CD14-positive monocyte (primary cell): ENCODE measurements at regions not wholly inside any gene's neighbourhood (a gene's known extent, or its start where the extent isn't known, plus 50 kb on each side); places are given as distances from the start of the nearest gene placed in this dataset.

Source experiments
- DNase-seq, 3 donors: peaks; one replicate each; pipeline ENCODE4 v3.0.0-alpha.2; 2011 to 2022
- H2AFZ ChIP-seq: 2 replicates; pipeline ENCODE4 v1.6.0; 2012; ENCODE audit warnings: mild to moderate bottlenecking, low read depth, low read length, inconsistent platforms; ENCODE audit not compliant: insufficient read depth, poor library complexity, severe bottlenecking
- H3K27ac ChIP-seq, 2 donors: 1 replicate in 1 of 2; 2 replicates in 1 of 2; pipeline ENCODE4 v1.5.1; 2012 to 2013; ENCODE audit warnings: low read length in 2 of 2, control low read depth in 1 of 2, inconsistent platforms in 1 of 2, low read depth in 1 of 2, mild to moderate bottlenecking in 1 of 2
- H3K27me3 ChIP-seq, 2 donors: one replicate each; pipeline versions ENCODE4 v1.6.0 to v1.6.1; 2011 to 2013; ENCODE audit warnings: low read length in 2 of 2; ENCODE audit not compliant: control insufficient read depth in 2 of 2, insufficient read depth in 2 of 2
- H3K36me3 ChIP-seq, 2 donors: replicated peaks in 1 of 2; 1 replicate in 1 of 2; 2 replicates in 1 of 2; pipeline versions ENCODE4 v1.5.1 to v1.6.1; 2012 to 2013; ENCODE audit warnings: low read length in 2 of 2, control low read depth in 1 of 2, inconsistent platforms in 1 of 2, mild to moderate bottlenecking in 1 of 2; ENCODE audit not compliant: insufficient read depth in 2 of 2, control insufficient read depth in 1 of 2
- H3K4me1 ChIP-seq, 2 donors: 1 replicate in 1 of 2; 2 replicates in 1 of 2; pipeline versions ENCODE4 v1.5.1 to v1.6.1; 2012 to 2013; ENCODE audit warnings: low read length in 2 of 2, control low read depth in 1 of 2, inconsistent platforms in 1 of 2, mild to moderate bottlenecking in 1 of 2, moderate library complexity in 1 of 2; ENCODE audit not compliant: insufficient read depth in 2 of 2, control insufficient read depth in 1 of 2
- H3K4me2 ChIP-seq: replicated peaks from 2 replicates; pipeline ENCODE3; 2012; ENCODE audit warnings: low read length, moderate library complexity, mild to moderate bottlenecking; ENCODE audit not compliant: poor library complexity, severe bottlenecking; ENCODE audit errors: extremely low read depth
- H3K4me3 ChIP-seq, 3 experiments: fragments of 200-600 bp in 1 of 3; sonication (generic) in 1 of 3; replicated peaks in 1 of 3; 1 replicate in 2 of 3; 2 replicates in 1 of 3; pipeline ENCODE4 v1.5.1; 2011 to 2013; ENCODE audit warnings: low read length in 3 of 3, mild to moderate bottlenecking in 3 of 3, control low read depth in 2 of 3, low read depth in 2 of 3, inconsistent platforms in 1 of 3, moderate library complexity in 1 of 3
- H3K79me2 ChIP-seq: 2 replicates; pipeline ENCODE4 v1.6.0; 2012; ENCODE audit warnings: mild to moderate bottlenecking, control low read depth, inconsistent platforms, low read length, moderate library complexity; ENCODE audit not compliant: insufficient read depth
- H3K9ac ChIP-seq: 2 replicates; pipeline ENCODE4 v1.6.0; 2017; ENCODE audit warnings: low read length, mild to moderate bottlenecking; ENCODE audit not compliant: insufficient read depth, poor library complexity, severe bottlenecking
- H3K9me3 ChIP-seq, 2 donors: replicated peaks in 1 of 2; 1 replicate in 1 of 2; 2 replicates in 1 of 2; pipeline versions ENCODE4 v1.5.1 to v1.6.1; 2012 to 2013; ENCODE audit warnings: low read length in 2 of 2, control low read depth in 1 of 2; ENCODE audit not compliant: control insufficient read depth in 1 of 2, insufficient read depth in 1 of 2
- H4K20me1 ChIP-seq: 2 replicates; pipeline ENCODE4 v1.6.0; 2012; ENCODE audit warnings: mild to moderate bottlenecking, low read length, control low read depth, moderate library complexity; ENCODE audit not compliant: insufficient read depth
- H3K27ac Mint-ChIP-seq, 7 donors: one replicate each; pipeline ENCODE4 v1.8.0; 2020; ENCODE audit warnings: mild to moderate bottlenecking in 7 of 7, mixed read lengths in 7 of 7, moderate library complexity in 6 of 7, inconsistent platforms in 2 of 7
- H3K27me3 Mint-ChIP-seq, 3 donors: one replicate each; pipeline ENCODE4 v1.8.0; 2021 to 2022; ENCODE audit warnings: low read depth in 3 of 3, mild to moderate bottlenecking in 3 of 3, mixed read lengths in 3 of 3, moderate library complexity in 3 of 3, inconsistent platforms in 1 of 3
- H3K36me3 Mint-ChIP-seq, 2 donors: one replicate each; pipeline ENCODE4 v1.8.0; 2020; ENCODE audit warnings: mixed read lengths in 2 of 2, inconsistent platforms in 1 of 2, mild to moderate bottlenecking in 1 of 2
- H3K4me1 Mint-ChIP-seq: one replicate; pipeline ENCODE4 v1.8.0; 2020; ENCODE audit warnings: mild to moderate bottlenecking, mixed read lengths
- H3K4me3 Mint-ChIP-seq, 2 donors: one replicate each; pipeline ENCODE4 v1.8.0; 2020; ENCODE audit warnings: mild to moderate bottlenecking in 2 of 2, mixed read lengths in 2 of 2, moderate library complexity in 1 of 2
- H3K9me3 Mint-ChIP-seq, 7 donors: one replicate each; pipeline ENCODE4 v1.8.0; 2020 to 2022; ENCODE audit warnings: mixed read lengths in 7 of 7, mild to moderate bottlenecking in 6 of 7, moderate library complexity in 6 of 7, inconsistent platforms in 2 of 7
- CTCF ChIP-seq: fragments of 200-600 bp; IDR thresholded peaks from one replicate; pipeline ENCODE4 v1.8.0; 2022; ENCODE audit warnings: antibody characterized with exemption, mild to moderate bottlenecking
- WGBS: methylation state at CpG from one replicate; pipeline ENCODE4 v1.1.5; 2013; ENCODE audit warnings: missing lambda C conversion rate; ENCODE audit not compliant: insufficient coverage; 5-methylcytosine and 5-hydroxymethylcytosine counted together
- intact Hi-C, 2 donors: fragments of 100-400 bp; cut with micrococcal nuclease; formaldehyde crosslinking; loops; one replicate each; pipeline versions ENCODE4 v1.15.0 to v1.15.1; 2023

GRCh38 chr14:98514016-98514415 is 758.0 kb downstream of the BCL11B start:
- no peak overlapping the region for H3K4me3 ChIP-seq
- Mint-ChIP-seq H3K4me1 (no peaks in the 10 kb centered on the region), H3K4me3 (no peak overlapping the region), H3K27ac (no peak overlapping the region), H3K36me3 (no peaks in the 10 kb centered on the region), H3K27me3 (peaks cover 0 to 7% (median 1%) of the 10 kb centered on the region in 3 donors), H3K9me3 (peaks cover 0 to 9% (median 6%) of the 10 kb centered on the region in 7 donors)
- H3K4me1 ChIP-seq, result no peaks in the 10 kb centered on the region
- H3K9me3 ChIP-seq, result no peaks in the 10 kb centered on the region
- H3K9ac ChIP-seq, result no peak overlapping the region
- H3K4me2 ChIP-seq, result no peak overlapping the region
- intact Hi-C loops, result no loop called here
- no peaks in the 10 kb centered on the region for H3K79me2 ChIP-seq
- no peaks in the 10 kb centered on the region for H4K20me1 ChIP-seq
- H3K36me3 ChIP-seq, result no peaks in the 10 kb centered on the region
- no peak for DNase-seq
- H2AFZ ChIP-seq, result no peak overlapping the region
- no peak for TF ChIP-seq CTCF
- no peak overlapping the region for H3K27ac ChIP-seq
- H3K27me3 ChIP-seq, result no peaks in the 10 kb centered on the region

GRCh38 chr14:98536256-98536655 is 735.7 kb downstream of the BCL11B start:
- H2AFZ ChIP-seq, result no peak overlapping the region
- peaks cover 0 to 4% (median 2%) of the 10 kb centered on the region in 3 donors for H3K27me3 Mint-ChIP-seq
- H3K27me3 ChIP-seq, result no peaks in the 10 kb centered on the region
- no peaks in the 10 kb centered on the region for H3K79me2 ChIP-seq
- H3K9me3 ChIP-seq, result no peaks in the 10 kb centered on the region
- WGBS, result 100% methylated on average over 2 of the region's 3 CpGs
- H3K4me1 Mint-ChIP-seq, result no peaks in the 10 kb centered on the region
- H3K4me3 ChIP-seq, result no peak overlapping the region
- TF ChIP-seq CTCF, result no peak
- H3K27ac Mint-ChIP-seq, result no peak overlapping the region
- intact Hi-C loops, result no loop called here
- no peak overlapping the region for H3K9ac ChIP-seq
- DNase-seq, result no peak
- H3K36me3 ChIP-seq, result no peaks in the 10 kb centered on the region
- H3K4me3 Mint-ChIP-seq, result no peak overlapping the region
- H3K36me3 Mint-ChIP-seq, result no peaks in the 10 kb centered on the region
- peaks cover 2 to 12% (median 4%) of the 10 kb centered on the region in 7 donors for H3K9me3 Mint-ChIP-seq
- H3K27ac ChIP-seq, result no peak overlapping the region
- H4K20me1 ChIP-seq, result no peaks in the 10 kb centered on the region
- no peak overlapping the region for H3K4me2 ChIP-seq
- no peaks in the 10 kb centered on the region for H3K4me1 ChIP-seq
